ENCODE measurements at regions not wholly inside any gene's neighbourhood (a gene's known extent, or its start where the extent isn't known, plus 50 kb on each side); places are given as distances from the start of the nearest gene placed in this dataset.

DNA sequence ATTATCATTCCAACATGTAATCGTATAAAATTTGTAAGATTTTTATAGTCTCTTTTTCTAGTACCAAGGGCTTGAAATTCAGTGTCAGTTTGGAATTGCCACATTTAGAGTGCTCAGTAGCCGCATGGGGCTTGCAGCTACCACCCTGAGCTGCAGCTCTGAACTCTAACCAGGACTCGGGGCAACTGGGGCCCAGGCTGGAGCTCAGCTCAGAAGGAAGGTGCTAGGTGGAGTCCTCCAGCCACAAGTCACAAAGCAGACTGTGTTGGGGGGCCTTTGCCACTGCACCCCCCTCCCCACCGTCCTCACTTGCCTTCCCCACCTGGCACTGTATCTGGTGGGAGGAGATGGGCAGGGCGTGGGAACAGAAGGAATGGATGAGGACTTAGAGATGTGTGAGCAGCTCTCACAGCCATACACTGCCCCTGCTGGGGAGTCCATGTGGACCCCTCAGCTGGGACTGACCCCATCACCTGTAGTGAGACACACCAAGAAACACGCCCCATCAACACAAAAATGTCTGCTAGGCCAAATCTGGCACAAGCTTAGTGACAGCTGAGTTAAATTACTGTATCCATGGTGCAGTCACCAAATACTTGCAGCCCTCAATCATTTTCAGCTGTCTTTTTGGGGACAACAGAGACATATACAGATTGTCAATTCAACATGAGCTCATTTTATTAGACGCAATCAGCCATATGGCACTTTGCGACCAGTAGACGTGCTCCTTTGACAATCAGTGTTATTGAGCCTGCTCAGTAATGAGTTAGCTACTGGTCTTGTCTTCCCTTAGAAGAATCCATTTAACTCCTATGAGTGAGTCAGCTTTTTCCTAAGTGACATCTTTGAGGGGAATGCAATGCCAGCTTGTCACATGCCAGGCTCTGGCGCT lies 241.7 kb upstream of the RAB4A start:
- TF ChIP-seq, protein P1, sequence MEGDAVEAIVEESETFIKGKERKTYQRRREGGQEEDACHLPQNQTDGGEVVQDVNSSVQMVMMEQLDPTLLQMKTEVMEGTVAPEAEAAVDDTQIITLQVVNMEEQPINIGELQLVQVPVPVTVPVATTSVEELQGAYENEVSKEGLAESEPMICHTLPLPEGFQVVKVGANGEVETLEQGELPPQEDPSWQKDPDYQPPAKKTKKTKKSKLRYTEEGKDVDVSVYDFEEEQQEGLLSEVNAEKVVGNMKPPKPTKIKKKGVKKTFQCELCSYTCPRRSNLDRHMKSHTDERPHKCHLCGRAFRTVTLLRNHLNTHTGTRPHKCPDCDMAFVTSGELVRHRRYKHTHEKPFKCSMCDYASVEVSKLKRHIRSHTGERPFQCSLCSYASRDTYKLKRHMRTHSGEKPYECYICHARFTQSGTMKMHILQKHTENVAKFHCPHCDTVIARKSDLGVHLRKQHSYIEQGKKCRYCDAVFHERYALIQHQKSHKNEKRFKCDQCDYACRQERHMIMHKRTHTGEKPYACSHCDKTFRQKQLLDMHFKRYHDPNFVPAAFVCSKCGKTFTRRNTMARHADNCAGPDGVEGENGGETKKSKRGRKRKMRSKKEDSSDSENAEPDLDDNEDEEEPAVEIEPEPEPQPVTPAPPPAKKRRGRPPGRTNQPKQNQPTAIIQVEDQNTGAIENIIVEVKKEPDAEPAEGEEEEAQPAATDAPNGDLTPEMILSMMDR (IDR thresholded peaks at IDR 0.05), result no peak

DNA sequence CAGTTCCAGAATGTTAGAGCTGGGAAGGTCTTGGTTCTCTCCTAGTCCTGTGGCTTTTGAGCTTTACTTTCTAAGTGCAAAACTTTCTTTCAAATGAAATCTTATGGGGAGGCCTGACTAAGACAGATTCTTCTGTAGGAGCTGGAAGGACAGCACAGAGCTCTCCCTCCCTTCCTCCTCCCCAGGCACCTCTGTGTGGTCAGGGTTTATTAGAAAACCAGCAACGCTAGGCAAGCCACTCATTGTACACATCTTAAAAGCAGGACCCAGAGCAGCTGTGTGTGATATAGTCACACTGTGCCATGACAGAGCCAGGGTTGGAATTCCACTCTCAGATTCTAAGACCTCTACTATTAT lies 241.1 kb upstream of the RAB4A start:
- Mint-ChIP-seq H3K9me3 (ENCODE audit: unreplicated experiment) (no peaks in the 10 kb centered on the region), H3K27ac (ENCODE audit: unreplicated experiment) (no peak overlapping the region), H3K36me3 (ENCODE audit: unreplicated experiment) (no peaks in the 10 kb centered on the region), H3K4me1 (ENCODE audit: unreplicated experiment) (peaks cover 4% of the 10 kb centered on the region), H3K27me3 (ENCODE audit: unreplicated experiment) (peaks cover 29% of the 10 kb centered on the region), H3K4me3 (ENCODE audit: unreplicated experiment) (no peak overlapping the region)
- DNase-seq (ENCODE audit: extremely low spot score, unreplicated experiment), result no peak
- TF ChIP-seq, protein P1 (IDR thresholded peaks at IDR 0.05), result no peak

More for the DNA sequence above, 241.7 kb upstream of the RAB4A start:
- no peak overlapping the region for H3K4me3 Mint-ChIP-seq (ENCODE audit: unreplicated experiment)
- no peak overlapping the region for H3K27ac Mint-ChIP-seq (ENCODE audit: unreplicated experiment)
- H3K4me1 Mint-ChIP-seq (ENCODE audit: unreplicated experiment), result peaks cover 6% of the 10 kb centered on the region
- H3K9me3 Mint-ChIP-seq (ENCODE audit: unreplicated experiment), result no peaks in the 10 kb centered on the region
- DNase-seq (ENCODE audit: extremely low spot score, unreplicated experiment), result peak; percentile 56
- no peaks in the 10 kb centered on the region for H3K36me3 Mint-ChIP-seq (ENCODE audit: unreplicated experiment)
- H3K27me3 Mint-ChIP-seq (ENCODE audit: unreplicated experiment), result peaks cover 23% of the 10 kb centered on the region

DNA sequence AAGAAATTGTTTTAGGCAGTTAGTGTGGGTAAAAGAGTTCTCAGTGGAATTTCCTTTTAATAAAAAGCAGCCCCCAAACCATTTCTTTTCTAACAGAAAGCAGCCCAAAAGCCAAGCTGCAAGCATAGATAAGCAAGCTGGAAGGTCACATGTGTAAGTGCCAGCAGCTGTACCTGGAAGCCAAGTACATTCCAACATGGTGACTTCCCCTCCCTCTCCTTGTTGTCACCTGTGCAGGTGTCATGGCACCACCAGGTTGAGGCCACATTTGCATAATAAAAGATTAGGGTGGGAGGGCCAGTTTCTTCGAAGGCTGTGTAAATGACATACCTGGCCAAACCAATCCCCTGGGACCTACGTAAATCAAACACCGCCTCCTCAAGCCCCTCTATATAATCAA lies 240.3 kb upstream of the RAB4A start:
- H3K36me3 Mint-ChIP-seq (ENCODE audit: unreplicated experiment), result no peaks in the 10 kb centered on the region
- H3K4me3 Mint-ChIP-seq (ENCODE audit: unreplicated experiment), result no peak overlapping the region
- TF ChIP-seq, protein P1 (IDR thresholded peaks at IDR 0.05), result no peak
- H3K4me1 Mint-ChIP-seq (ENCODE audit: unreplicated experiment), result peaks cover 3% of the 10 kb centered on the region
- no peak overlapping the region for H3K27ac Mint-ChIP-seq (ENCODE audit: unreplicated experiment)
- H3K9me3 Mint-ChIP-seq (ENCODE audit: unreplicated experiment), result no peaks in the 10 kb centered on the region
- DNase-seq (ENCODE audit: extremely low spot score, unreplicated experiment), result no peak
- H3K27me3 Mint-ChIP-seq (ENCODE audit: unreplicated experiment), result peaks cover 31% of the 10 kb centered on the region

DNA sequence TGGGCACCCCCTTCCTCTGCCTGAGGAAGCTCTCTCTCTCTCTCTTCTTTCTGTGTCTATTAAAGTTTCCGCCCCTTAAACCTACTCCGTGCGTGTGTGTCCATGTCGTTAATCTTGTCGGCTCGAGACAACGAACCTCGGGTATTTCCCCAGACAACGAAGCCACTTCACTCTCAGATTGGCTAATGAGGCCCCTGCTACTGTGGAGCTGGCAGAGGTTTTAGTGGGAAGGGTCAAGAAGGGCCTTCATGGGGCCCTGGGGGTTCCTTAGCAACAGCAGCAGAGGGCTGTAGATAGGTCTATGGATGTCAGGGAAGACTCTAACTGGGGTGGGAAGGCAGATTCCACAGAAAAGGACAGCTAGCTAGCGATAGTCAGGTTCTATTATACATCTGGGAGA lies 239.8 kb upstream of the RAB4A start:
- Mint-ChIP-seq H3K9me3 (ENCODE audit: unreplicated experiment) (no peaks in the 10 kb centered on the region), H3K4me1 (ENCODE audit: unreplicated experiment) (peaks cover 3% of the 10 kb centered on the region), H3K4me3 (ENCODE audit: unreplicated experiment) (no peak overlapping the region), H3K27me3 (ENCODE audit: unreplicated experiment) (peaks cover 35% of the 10 kb centered on the region), H3K36me3 (ENCODE audit: unreplicated experiment) (no peaks in the 10 kb centered on the region), H3K27ac (ENCODE audit: unreplicated experiment) (no peak overlapping the region)
- peak; percentile 30 for DNase-seq (ENCODE audit: extremely low spot score, unreplicated experiment)
- TF ChIP-seq, protein P1 (IDR thresholded peaks at IDR 0.05), result no peak

DNA sequence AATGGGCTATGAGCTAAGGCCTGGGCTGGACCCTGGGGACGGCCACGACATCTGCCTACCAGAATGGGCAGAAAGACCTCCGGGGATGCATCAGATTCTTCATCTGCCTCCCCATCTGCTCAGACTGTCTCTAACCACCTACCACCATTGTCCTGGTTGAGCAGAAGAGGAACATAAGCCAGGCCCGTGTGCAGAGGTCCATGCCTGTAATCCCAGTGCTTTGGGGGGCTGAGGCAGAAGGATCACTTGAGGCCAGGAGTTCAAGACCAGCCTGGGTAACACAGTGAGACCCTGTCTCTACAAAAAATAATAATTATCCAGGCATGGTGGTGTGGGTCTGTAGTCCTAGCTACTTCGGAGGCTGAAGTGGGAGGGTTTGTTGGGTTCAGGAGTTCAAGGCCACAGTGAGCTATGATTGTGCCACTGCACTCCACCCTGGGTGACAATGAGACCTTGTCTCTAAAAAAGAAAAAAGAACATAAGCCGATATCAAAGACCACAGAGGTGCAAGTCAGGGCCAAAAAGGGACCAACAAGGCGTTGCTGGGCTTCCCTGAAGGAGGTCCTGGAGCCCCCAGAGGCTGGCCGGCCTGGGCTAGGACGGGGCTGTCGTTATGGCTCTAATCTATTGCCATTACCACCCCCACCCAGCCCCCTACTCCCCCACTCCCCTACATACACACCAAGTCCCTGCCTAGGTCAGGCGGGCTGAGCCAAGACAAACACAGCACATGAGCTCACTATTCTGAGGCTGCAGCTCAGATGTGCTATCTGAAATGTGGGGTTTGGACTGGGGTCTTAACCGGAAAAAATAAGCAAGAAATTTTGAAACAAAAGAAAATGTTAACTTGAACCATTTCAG lies 239.2 kb upstream of the RAB4A start:
- Mint-ChIP-seq H3K4me3 (ENCODE audit: unreplicated experiment) (no peak overlapping the region), H3K27me3 (ENCODE audit: unreplicated experiment) (peaks cover 41% of the 10 kb centered on the region), H3K36me3 (ENCODE audit: unreplicated experiment) (no peaks in the 10 kb centered on the region), H3K27ac (ENCODE audit: unreplicated experiment) (no peak overlapping the region), H3K9me3 (ENCODE audit: unreplicated experiment) (no peaks in the 10 kb centered on the region), H3K4me1 (ENCODE audit: unreplicated experiment) (peaks cover 3% of the 10 kb centered on the region)
- DNase-seq (ENCODE audit: extremely low spot score, unreplicated experiment), result peak; percentile 66
- TF ChIP-seq, protein P1 (IDR thresholded peaks at IDR 0.05), result no peak

All from osteocyte (in vitro differentiated cells).